ENCODE measurements at regions not wholly inside any gene's neighbourhood (a gene's known extent, or its start where the extent isn't known, plus 50 kb on each side); places are given as distances from the start of the nearest gene placed in this dataset.

- TF ChIP-seq ZNF460 (CRISPR knock-in tag; IDR thresholded peaks at IDR 0.05; ENCODE audit: borderline replicate concordance) (no peak), CBX2 (IDR thresholded peaks at IDR 0.05; ENCODE audit: low read depth, low read length) (no peak), CBX2 (CRISPR knock-in tag; IDR thresholded peaks at IDR 0.05; ENCODE audit: low read depth) (no peak)
These were observed 96.0 kb downstream of the ACKR3 start for GRCh38 chr2:236665572-236666118.

All from HepG2 (cell line).